Activated T-cell treated with anti-CD3 and anti-CD28 coated beads, Interleukin-2, amount 50 U/mL, for 4 hours (primary cell): ENCODE measurements at regions not wholly inside any gene's neighbourhood (a gene's known extent, or its start where the extent isn't known, plus 50 kb on each side); places are given as distances from the start of the nearest gene placed in this dataset.

Experiments used
- ATAC-seq, 2 donors: fragments of 200-7000 bp; cut with Tn5 transposase; one replicate each; pipeline ENCODE4 v1.10.0; 2021
- DNase-seq: peaks from one replicate; pipeline ENCODE4 v3.0.0-alpha.2; 2020
- H3K27me3 Mint-ChIP-seq: one replicate; pipeline ENCODE4 v1.8.0; 2021; ENCODE audit warnings: low read depth, mixed read lengths
- H3K36me3 Mint-ChIP-seq: one replicate; pipeline ENCODE4 v1.8.0; 2022; ENCODE audit warnings: mixed read lengths; ENCODE audit not compliant: insufficient read depth
- H3K4me1 Mint-ChIP-seq: one replicate; pipeline ENCODE4 v1.8.0; 2021; ENCODE audit warnings: low read depth, mixed read lengths
- H3K4me3 Mint-ChIP-seq: one replicate; pipeline ENCODE4 v1.8.0; 2021; ENCODE audit warnings: mild to moderate bottlenecking, moderate library complexity, mixed read lengths
- H3K9me3 Mint-ChIP-seq: one replicate; pipeline ENCODE4 v1.8.0; 2021; ENCODE audit warnings: mixed read lengths

DNA sequence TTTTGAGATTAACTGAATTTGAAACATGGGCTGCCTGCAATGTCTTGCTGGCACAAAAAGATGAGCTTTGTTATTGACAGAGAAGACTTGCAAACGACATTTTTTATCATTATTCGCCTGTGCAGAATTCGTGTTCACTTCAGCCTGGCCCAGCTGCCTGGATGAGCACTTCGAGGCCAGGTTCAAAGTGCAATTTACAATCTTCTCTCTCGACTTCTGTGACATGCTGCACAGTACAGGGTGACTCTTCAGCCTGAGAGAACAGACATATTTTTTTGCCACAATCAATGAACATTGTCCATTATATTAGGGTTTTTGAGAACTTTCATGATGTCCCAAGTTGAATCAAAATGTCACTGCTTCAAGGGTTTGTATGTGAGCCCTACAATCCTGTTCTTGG lies 616.5 kb downstream of the SMARCA1 start:
- H3K4me3 Mint-ChIP-seq: no peak overlapping the region
- H3K27me3 Mint-ChIP-seq: no peaks in the 10 kb centered on the region
- no peak for ATAC-seq
- no peaks in the 10 kb centered on the region for H3K4me1 Mint-ChIP-seq
- no peaks in the 10 kb centered on the region for H3K9me3 Mint-ChIP-seq
- no peak for DNase-seq
- no peaks in the 10 kb centered on the region for H3K36me3 Mint-ChIP-seq

DNA sequence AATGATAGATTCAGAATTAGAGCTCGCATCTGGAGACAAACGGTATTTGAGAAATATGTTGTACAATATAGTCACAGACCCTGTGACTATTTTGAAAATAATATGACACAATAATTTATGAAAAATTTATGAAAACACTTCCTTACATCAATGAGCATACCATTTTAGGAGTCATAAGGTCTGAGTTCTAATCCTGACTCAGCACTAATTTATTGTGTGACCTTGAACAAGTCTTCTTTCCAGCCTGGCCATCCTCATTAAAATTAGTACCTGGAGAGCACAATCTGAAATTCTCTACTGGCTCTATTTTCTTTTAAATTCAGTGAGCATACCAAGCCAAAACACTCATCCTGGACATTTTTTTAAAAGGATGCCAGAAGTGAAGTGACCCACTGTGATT lies 622.3 kb downstream of the SMARCA1 start:
- ATAC-seq: no peak
- H3K9me3 Mint-ChIP-seq: no peaks in the 10 kb centered on the region

DNA sequence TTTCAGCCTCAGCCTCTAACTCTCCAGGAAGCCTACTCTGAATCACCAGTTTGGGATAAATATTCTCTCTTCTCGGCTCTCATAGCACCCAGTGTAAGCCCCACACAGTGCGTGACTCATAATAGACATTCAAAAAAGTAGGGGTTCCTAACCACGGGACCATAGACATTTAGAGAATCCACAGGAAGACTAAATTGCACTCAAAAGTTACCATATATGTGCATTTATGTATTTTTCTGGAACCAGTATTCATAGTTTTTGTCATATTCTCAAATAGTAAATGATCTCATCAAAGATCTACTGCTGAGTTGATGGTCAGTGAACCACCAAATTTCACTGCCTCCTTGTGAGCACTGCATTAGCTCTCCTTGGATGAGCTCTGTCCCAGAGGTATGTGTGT lies 625.7 kb downstream of the SMARCA1 start:
- ATAC-seq (no peak), DNase-seq (no peak)
- H3K27me3 Mint-ChIP-seq: no peaks in the 10 kb centered on the region
- no peaks in the 10 kb centered on the region for H3K4me1 Mint-ChIP-seq
- H3K4me3 Mint-ChIP-seq: no peak overlapping the region
- no peaks in the 10 kb centered on the region for H3K36me3 Mint-ChIP-seq
- no peaks in the 10 kb centered on the region for H3K9me3 Mint-ChIP-seq

More for the DNA sequence above, 622.3 kb downstream of the SMARCA1 start:
- Mint-ChIP-seq H3K36me3 (no peaks in the 10 kb centered on the region), H3K27me3 (no peaks in the 10 kb centered on the region), H3K4me1 (no peaks in the 10 kb centered on the region), H3K4me3 (no peak overlapping the region)
- DNase-seq: no peak

DNA sequence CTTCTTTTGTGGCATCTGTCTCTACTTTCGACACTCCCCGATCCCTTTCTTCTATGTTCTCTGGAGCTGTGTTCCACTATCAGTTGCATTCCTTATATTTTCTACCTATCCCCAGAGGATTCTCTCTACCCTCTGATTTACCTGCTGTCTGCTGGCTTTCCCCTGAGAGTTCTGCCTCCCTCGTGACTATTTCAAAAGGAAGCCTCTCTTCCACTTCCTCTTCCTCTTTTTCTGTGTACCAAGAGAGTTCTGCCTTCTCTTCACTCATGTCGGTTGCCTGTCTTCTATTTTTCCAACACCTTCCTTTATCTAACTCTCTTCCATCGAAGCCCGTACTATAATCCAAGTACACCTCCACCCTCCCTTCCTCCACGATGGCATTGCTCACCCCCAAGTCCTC lies 631.7 kb downstream of the SMARCA1 start:
- H3K9me3 Mint-ChIP-seq: no peaks in the 10 kb centered on the region
- DNase-seq (no peak), ATAC-seq (no peak)
- H3K4me1 Mint-ChIP-seq: no peaks in the 10 kb centered on the region
- no peak overlapping the region for H3K4me3 Mint-ChIP-seq
- no peaks in the 10 kb centered on the region for H3K36me3 Mint-ChIP-seq
- H3K27me3 Mint-ChIP-seq: no peaks in the 10 kb centered on the region

DNA sequence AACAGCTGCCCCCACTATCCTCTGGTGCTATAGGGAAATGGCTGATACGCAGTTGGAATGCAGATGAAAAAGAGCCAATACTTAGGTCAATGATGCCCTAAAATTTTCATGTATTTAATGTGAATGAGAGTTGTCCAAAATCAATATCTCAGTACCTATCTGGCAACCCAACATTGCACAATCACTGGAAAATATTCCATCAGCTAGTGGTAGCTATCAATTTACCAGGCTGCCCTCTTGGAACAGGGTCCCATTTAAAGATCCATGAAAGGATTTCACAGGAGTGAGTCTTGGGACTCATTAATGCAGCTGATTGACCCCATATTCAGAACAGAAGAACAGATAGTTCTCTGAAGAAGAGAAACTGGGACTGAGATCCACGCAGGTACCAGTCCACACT lies 638.9 kb downstream of the SMARCA1 start:
- no peaks in the 10 kb centered on the region for H3K4me1 Mint-ChIP-seq
- H3K4me3 Mint-ChIP-seq: no peak overlapping the region
- DNase-seq: no peak

DNA sequence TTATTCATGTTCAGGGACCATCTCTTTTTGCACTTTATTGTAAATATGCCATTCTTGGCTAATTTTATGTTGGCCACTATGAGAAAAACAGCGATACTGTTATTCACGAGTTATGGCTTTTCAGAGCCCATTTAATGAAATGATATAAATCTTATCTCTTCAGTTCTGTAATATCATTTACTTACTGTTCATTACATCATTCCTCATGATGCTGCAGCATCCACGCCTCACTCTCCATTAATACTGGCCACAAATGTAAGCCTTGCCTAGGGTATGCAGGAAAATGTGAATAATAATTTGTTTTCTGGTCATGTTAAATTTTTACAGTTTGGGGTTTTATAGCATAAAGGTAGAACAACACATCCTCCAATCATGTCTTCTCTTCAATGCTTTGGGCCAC lies 639.6 kb downstream of the SMARCA1 start:
- H3K4me1 Mint-ChIP-seq: no peaks in the 10 kb centered on the region
- no peak for DNase-seq
- no peaks in the 10 kb centered on the region for H3K9me3 Mint-ChIP-seq
- H3K4me3 Mint-ChIP-seq: no peak overlapping the region
- no peaks in the 10 kb centered on the region for H3K36me3 Mint-ChIP-seq
- no peak for ATAC-seq
- no peaks in the 10 kb centered on the region for H3K27me3 Mint-ChIP-seq

More for the DNA sequence above, 638.9 kb downstream of the SMARCA1 start:
- no peaks in the 10 kb centered on the region for H3K36me3 Mint-ChIP-seq
- no peak for ATAC-seq
- no peaks in the 10 kb centered on the region for H3K27me3 Mint-ChIP-seq
- no peaks in the 10 kb centered on the region for H3K9me3 Mint-ChIP-seq

DNA sequence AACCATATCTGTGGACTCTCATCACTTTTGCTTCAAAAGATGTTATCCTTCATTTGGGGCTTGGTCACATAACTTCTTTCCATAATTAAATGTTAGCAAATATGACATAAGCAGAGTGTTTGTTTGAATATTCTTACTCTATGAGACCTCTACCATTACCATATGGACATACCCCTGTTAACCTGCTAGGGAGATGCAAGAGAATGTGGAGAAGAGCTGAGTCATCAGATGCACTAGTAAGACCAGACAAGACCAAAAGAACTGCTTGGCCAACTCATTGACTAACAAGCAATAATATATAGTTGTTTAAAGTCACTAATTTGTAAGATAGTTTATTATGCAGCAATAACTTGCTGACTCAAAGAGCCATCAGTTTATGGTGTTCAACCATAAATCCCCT lies 652.9 kb downstream of the SMARCA1 start:
- Mint-ChIP-seq H3K4me3 (no peak overlapping the region), H3K27me3 (no peaks in the 10 kb centered on the region), H3K36me3 (no peaks in the 10 kb centered on the region), H3K9me3 (no peaks in the 10 kb centered on the region), H3K4me1 (no peaks in the 10 kb centered on the region)
- ATAC-seq (no peak), DNase-seq (no peak)

DNA sequence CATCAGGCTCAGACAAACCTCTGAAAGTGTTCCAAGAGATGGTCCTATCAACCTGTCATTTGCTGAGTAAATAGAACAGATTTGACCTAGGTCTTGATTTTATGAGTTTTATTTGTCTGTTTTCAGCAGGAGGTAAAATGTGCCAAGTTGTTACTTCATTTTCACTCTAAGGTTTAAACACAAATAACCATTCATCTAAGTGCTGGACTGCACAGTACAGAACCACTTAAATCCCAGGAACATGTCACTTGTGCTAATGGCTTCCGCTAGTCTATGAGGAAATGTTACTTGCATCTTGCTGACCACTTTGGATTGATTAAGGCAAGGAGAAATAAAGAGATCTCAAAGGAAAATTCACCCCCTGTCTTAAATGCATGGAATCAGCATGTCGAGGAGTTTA lies 660.7 kb downstream of the SMARCA1 start:
- H3K9me3 Mint-ChIP-seq: no peaks in the 10 kb centered on the region
- H3K4me3 Mint-ChIP-seq: no peak overlapping the region
- H3K36me3 Mint-ChIP-seq: no peaks in the 10 kb centered on the region
- H3K27me3 Mint-ChIP-seq: no peaks in the 10 kb centered on the region
- no peak for DNase-seq
- no peak for ATAC-seq
- H3K4me1 Mint-ChIP-seq: no peaks in the 10 kb centered on the region

DNA sequence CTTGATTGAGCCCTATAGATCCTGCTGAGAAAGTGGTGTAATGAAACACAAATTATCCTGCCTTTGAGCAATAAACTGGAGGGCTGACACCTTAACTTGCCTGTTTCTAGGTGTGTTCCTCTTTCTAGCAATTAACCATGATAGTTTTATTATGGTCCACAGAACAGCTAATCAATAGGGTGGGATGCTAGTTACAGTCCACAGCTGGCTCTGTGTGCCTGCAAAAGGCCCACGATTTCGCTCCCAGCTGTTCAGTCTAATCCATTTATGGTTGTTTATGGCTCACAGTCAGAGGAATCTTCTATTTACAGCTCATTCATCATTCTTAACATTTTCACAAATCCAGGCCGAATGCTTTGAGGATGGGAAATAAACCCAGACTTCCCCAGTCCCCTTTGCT lies 674.9 kb downstream of the SMARCA1 start:
- Mint-ChIP-seq H3K4me1 (no peaks in the 10 kb centered on the region), H3K9me3 (no peaks in the 10 kb centered on the region), H3K27me3 (no peaks in the 10 kb centered on the region), H3K36me3 (no peaks in the 10 kb centered on the region), H3K4me3 (no peak overlapping the region)
- DNase-seq: no peak
- ATAC-seq: no peak

DNA sequence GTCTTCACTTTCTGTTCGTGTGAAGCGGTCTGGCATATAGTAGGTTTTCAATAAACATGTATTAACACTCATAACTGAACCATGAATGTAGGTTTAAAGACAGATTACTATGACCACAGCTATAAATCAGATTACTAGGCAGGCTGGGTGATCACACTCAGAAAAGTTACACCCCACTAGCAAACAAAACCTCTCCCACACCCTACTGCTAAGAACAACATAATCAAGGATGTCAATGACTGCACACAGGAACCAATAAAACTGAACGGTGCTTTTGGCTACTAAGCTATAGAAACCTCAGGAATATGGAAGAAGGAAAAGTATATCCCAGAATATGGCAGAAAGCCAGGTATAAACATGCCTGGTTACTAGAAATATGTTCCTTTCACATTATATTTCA lies 676.9 kb downstream of the SMARCA1 start:
- Mint-ChIP-seq H3K27me3 (no peaks in the 10 kb centered on the region), H3K9me3 (no peaks in the 10 kb centered on the region), H3K36me3 (no peaks in the 10 kb centered on the region), H3K4me1 (no peaks in the 10 kb centered on the region), H3K4me3 (no peak overlapping the region)
- DNase-seq: no peak
- no peak for ATAC-seq

DNA sequence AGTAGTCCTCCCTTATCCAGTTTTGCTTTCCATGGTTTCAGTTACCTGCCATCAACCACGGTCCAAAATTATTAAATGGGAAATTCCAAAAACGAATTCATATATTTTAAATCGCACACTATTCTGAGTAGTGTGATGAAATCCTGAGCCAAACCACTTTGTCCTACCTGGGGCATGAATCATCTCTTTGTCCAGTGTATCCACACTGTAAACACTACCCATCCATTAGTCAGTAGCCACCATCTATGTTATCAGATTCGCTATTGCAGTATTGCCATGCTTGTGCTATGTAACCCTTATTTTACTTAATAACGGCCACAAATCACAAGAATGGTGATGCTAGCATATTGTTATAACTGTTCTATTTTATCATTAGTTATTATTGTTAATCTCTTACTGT lies 704.6 kb downstream of the SMARCA1 start:
- no peak overlapping the region for H3K4me3 Mint-ChIP-seq
- ATAC-seq (no peak), DNase-seq (no peak)
- H3K36me3 Mint-ChIP-seq: no peaks in the 10 kb centered on the region
- no peaks in the 10 kb centered on the region for H3K9me3 Mint-ChIP-seq
- no peaks in the 10 kb centered on the region for H3K27me3 Mint-ChIP-seq
- H3K4me1 Mint-ChIP-seq: no peaks in the 10 kb centered on the region

DNA sequence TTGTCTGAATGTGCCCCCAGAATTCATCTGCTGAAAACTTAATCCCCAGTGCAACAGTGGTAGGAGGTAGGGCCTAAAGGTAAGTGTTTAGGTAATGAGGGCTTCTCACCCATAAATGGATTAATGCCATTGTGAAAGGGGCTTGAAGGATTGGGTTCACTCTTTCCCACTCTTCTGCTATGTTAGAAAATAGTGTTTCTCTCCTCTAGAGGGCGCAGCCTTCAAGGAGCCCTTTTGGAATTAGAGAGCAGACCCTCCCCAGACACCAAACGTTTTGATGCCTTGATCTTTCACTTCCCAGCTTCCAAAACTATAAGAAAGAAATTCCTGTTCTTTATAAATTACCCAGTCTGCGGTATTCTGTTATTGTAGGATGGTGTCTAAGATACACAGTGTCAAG lies 706.4 kb downstream of the SMARCA1 start:
- H3K9me3 Mint-ChIP-seq: no peaks in the 10 kb centered on the region
- no peaks in the 10 kb centered on the region for H3K27me3 Mint-ChIP-seq
- H3K4me3 Mint-ChIP-seq: no peak overlapping the region
- ATAC-seq (no peak), DNase-seq (no peak)
- H3K36me3 Mint-ChIP-seq: no peaks in the 10 kb centered on the region
- H3K4me1 Mint-ChIP-seq: no peaks in the 10 kb centered on the region

DNA sequence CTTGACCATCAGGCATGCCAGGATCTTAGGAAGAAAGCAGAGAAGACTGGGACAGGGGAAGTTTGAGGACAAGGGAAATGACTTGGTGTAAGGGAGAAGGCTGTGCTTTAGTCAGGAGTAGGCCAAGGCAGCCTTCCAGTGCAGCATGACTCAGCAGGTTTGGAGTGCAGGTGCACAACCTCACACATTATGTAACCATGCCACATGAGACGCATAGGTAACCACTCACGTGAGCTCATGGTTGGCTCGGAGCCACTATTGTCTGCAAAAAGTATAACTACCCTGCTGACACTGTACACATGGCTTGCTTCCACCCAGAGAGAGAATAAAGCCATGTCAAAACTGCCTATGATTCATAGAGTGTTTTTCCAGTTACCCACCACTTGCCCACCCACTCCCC lies 715.9 kb downstream of the SMARCA1 start:
- no peak for ATAC-seq
- H3K9me3 Mint-ChIP-seq: peaks cover 3% of the 10 kb centered on the region
- no peaks in the 10 kb centered on the region for H3K4me1 Mint-ChIP-seq

DNA sequence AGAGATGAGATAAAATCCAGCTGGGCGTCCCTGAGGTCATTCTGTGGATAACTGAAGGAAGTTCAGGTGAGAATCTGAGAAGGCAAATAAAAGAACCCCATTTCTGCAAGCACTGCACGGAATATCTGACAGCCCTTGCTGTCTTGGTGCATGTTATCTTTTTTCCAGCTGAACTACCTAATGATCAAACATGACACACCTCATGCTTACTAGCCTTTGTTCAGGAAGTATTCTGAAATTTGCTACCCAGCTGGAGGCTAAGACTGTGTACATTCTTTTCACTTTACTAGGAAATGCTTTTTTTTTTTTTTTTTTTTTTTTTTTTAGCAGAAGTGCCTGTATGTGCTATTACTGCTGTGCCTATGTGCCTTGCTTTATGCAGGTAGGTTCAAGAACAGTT lies 718.1 kb downstream of the SMARCA1 start:
- H3K27me3 Mint-ChIP-seq: no peaks in the 10 kb centered on the region
- ATAC-seq: no peak
- no peaks in the 10 kb centered on the region for H3K36me3 Mint-ChIP-seq
- no peak overlapping the region for H3K4me3 Mint-ChIP-seq
- peaks cover 3% of the 10 kb centered on the region for H3K9me3 Mint-ChIP-seq
- H3K4me1 Mint-ChIP-seq: no peaks in the 10 kb centered on the region
- DNase-seq: no peak

More for the DNA sequence above, 715.9 kb downstream of the SMARCA1 start:
- Mint-ChIP-seq H3K4me3 (no peak overlapping the region), H3K36me3 (no peaks in the 10 kb centered on the region), H3K27me3 (no peaks in the 10 kb centered on the region)
- no peak for DNase-seq

DNA sequence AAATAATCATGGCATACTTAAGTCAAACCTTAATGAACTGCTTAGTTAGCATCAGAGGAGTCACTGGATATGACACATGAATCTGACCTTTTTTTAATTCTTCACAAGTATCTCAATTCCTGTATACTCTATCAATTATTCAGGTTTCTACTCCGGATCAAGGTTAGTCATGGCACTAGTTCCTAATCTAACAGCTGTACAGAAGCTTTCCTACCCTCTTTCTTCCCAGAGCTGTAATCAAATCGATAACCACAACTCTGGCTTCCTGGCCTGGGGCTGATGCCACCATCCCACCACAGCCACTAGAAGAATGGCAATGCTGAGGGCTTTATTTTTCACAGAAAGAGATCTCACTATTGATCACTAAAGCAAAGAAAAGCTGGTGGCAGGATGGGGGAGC lies 718.5 kb downstream of the SMARCA1 start:
- no peak for DNase-seq
- no peaks in the 10 kb centered on the region for H3K27me3 Mint-ChIP-seq
- no peaks in the 10 kb centered on the region for H3K36me3 Mint-ChIP-seq
- no peak overlapping the region for H3K4me3 Mint-ChIP-seq
- peaks cover 3% of the 10 kb centered on the region for H3K9me3 Mint-ChIP-seq
- H3K4me1 Mint-ChIP-seq: no peaks in the 10 kb centered on the region
- ATAC-seq: no peak

DNA sequence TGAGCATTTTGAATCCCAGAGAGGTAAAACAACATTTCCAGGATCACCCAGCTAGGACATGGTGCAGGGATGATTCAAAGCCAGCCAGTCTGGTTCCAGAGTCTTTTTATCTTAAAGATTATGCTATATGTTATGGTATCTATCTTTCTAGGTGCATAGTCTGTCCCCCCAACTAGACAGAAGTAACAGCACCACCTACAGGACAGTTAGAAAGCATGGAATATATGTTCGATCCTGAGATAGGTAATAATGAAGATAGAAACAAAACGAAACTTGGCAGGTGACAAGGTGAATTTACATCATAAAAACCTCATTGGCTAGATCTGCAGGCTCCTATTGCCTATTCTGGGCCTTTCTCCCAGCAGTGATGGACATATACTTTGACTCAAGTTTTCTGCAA lies 723.2 kb downstream of the SMARCA1 start:
- Mint-ChIP-seq H3K27me3 (no peaks in the 10 kb centered on the region), H3K36me3 (no peaks in the 10 kb centered on the region), H3K9me3 (no peaks in the 10 kb centered on the region), H3K4me3 (no peak overlapping the region), H3K4me1 (no peaks in the 10 kb centered on the region)
- DNase-seq (no peak), ATAC-seq (no peak)
